Esophagus muscularis mucosa (tissue), 4 donors: ENCODE measurements at regions not wholly inside any gene's neighbourhood (a gene's known extent, or its start where the extent isn't known, plus 50 kb on each side); places are given as distances from the start of the nearest gene placed in this dataset.

Experiments
- DNase-seq: peaks from one replicate; pipeline ENCODE4 v3.0.0-alpha.2; 2017; ENCODE audit errors: extremely low spot score
- H3K27ac ChIP-seq, 4 donors: fragments of 200-600 bp; sonication (generic); replicated peaks in 1 of 4; 1 replicate in 3 of 4; 2 replicates in 1 of 4; pipeline ENCODE4 v1.5.1; 2016 to 2019; ENCODE audit warnings: mild to moderate bottlenecking in 1 of 4
- H3K27me3 ChIP-seq, 4 donors: fragments of 200-600 bp; sonication (generic); one replicate each; pipeline versions ENCODE4 v1.5.1 to v1.6.0; 2016 to 2019
- H3K36me3 ChIP-seq, 4 donors: fragments of 200-600 bp; sonication (generic); one replicate each; pipeline ENCODE4 v1.5.1; 2016 to 2019
- H3K4me1 ChIP-seq, 4 donors: fragments of 200-600 bp; sonication (generic); one replicate each; pipeline ENCODE4 v1.5.1; 2016 to 2019
- H3K4me3 ChIP-seq, 4 donors: fragments of 200-600 bp; sonication (generic); 1 replicate in 2 of 4; 2 replicates in 2 of 4; pipeline ENCODE4 v1.5.1; 2016 to 2019; ENCODE audit warnings: mild to moderate bottlenecking in 4 of 4, moderate library complexity in 1 of 4
- H3K9me3 ChIP-seq, 4 donors: fragments of 200-600 bp; sonication (generic); 1 replicate in 3 of 4; 2 replicates in 1 of 4; pipeline ENCODE4 v1.5.1; 2016 to 2019
- EP300 ChIP-seq: sonication (generic); formaldehyde crosslinking; IDR thresholded peaks from one replicate; pipeline ENCODE4 v1.6.1; 2017; ENCODE audit warnings: antibody characterized with exemption
- POLR2A ChIP-seq: fragments of 450-650 bp; IDR thresholded peaks from one replicate; pipeline ENCODE4 v1.6.1; 2017; ENCODE audit warnings: antibody characterized with exemption, moderate library complexity, mild to moderate bottlenecking, low read depth
- POLR2AphosphoS5 ChIP-seq, 2 donors: sonication (generic); formaldehyde crosslinking; IDR thresholded peaks; one replicate each; pipeline ENCODE4 v1.6.1; 2017; ENCODE audit warnings: antibody characterized with exemption in 2 of 2
- WGBS: methylation state at CpG from one replicate; pipeline ENCODE4 v1.1.5; 2018; 5-methylcytosine and 5-hydroxymethylcytosine counted together
- intact Hi-C: fragments of 100-400 bp; cut with DNase I; formaldehyde crosslinking; loops from one replicate; pipeline ENCODE4 v1.15.1; 2023
- TF ChIP-seq, protein P1 (sequence below), 3 experiments: fragments of 200-600 bp in 2 of 3; fragments of 450-650 bp in 1 of 3; sonication (generic) in 2 of 3; IDR thresholded peaks; one replicate each; pipeline ENCODE4 v1.5.1; 2017 to 2019; ENCODE audit warnings: antibody characterized with exemption in 3 of 3, mild to moderate bottlenecking in 2 of 3, moderate library complexity in 1 of 3

DNA sequence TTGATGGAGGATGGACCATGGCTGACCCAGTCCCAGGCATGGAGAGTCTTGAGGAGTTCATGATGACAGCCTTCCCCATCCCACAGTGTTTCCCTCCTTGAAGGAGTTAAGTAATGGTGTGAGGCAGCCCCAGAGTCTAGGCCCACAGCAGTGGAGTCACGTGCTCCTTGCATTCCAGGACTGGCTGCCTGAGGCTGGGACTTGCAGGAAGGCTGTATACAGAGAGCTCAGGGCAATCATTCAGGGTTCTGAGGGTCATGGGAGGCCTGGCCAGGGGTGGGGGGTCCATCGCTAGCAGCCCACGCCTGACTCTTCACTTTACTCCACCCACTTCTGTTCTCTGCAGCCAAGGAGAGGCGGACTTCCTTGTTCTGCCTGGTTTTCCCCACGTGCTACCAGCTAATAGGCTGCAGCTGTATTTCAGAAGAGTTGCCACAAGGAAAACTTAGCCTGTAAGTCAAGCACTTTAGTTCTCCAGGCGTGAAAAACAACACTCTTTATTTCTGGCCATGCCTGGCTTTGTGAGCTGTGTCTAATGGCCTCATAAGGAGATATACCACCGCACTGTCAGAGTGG lies 272.5 kb downstream of the DHX35 start:
- Histone ChIP-seq H3K27me3 (peaks cover 0 to 3% (median 0%) of the 10 kb centered on the region in 4 donors), H3K9me3 (no peaks in the 10 kb centered on the region), H3K27ac (no peak overlapping the region), H3K4me3 (no peak overlapping the region), H3K36me3 (no peaks in the 10 kb centered on the region), H3K4me1 (no peaks in the 10 kb centered on the region)
- no peak for TF ChIP-seq EP300
- TF ChIP-seq, protein P1, sequence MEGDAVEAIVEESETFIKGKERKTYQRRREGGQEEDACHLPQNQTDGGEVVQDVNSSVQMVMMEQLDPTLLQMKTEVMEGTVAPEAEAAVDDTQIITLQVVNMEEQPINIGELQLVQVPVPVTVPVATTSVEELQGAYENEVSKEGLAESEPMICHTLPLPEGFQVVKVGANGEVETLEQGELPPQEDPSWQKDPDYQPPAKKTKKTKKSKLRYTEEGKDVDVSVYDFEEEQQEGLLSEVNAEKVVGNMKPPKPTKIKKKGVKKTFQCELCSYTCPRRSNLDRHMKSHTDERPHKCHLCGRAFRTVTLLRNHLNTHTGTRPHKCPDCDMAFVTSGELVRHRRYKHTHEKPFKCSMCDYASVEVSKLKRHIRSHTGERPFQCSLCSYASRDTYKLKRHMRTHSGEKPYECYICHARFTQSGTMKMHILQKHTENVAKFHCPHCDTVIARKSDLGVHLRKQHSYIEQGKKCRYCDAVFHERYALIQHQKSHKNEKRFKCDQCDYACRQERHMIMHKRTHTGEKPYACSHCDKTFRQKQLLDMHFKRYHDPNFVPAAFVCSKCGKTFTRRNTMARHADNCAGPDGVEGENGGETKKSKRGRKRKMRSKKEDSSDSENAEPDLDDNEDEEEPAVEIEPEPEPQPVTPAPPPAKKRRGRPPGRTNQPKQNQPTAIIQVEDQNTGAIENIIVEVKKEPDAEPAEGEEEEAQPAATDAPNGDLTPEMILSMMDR (IDR thresholded peaks at IDR 0.05), result no peak
- TF ChIP-seq POLR2A, result no peak
- no peak for TF ChIP-seq POLR2AphosphoS5 (IDR thresholded peaks at IDR 0.05)
- DNase-seq, result no peak
- intact Hi-C loops, result no loop called here
- 58% methylated on average over 6 of the region's 7 CpGs for WGBS

DNA sequence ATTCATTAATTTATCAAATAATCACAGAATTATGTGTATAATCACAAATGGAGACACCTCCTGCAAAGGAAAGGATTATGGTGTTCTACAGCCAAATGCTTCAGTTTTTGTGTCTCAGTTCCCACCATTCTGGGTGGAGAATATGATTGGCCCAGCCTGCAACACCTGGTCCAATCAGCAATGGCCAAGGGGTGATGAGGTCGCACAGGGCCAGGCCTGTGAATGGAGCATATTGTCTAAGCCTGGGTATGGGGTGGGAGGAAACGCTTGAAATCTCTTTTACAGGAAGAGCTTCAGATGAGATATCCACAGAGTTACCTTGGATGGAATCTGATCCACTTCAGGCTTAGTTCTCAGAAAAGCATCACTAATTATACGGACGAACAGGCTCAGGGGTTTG lies 271.6 kb downstream of the DHX35 start:
- no peak for TF ChIP-seq POLR2A
- TF ChIP-seq, protein P1 (IDR thresholded peaks at IDR 0.05), result no peak
- H3K4me1 ChIP-seq, result no peaks in the 10 kb centered on the region

DNA sequence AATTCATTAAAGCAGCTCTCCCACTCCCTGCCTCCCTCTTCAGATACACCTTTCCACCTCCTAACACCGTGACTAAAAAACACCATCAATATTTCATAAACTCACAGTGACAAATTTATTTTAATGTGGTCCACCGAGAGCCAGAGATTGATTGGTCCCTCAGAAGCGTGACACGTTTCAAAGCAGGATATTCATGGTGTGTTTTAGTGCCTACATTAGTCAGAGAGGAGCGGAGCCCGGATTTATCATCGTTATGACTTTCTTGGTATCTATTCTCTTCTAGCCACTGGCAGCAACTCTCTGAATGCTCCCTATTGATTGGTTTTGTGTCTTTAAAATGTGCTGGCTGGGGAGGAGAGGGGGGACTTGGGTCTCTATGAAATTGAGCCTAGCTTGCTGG lies 265.3 kb downstream of the DHX35 start:
- Histone ChIP-seq H3K27ac (no peak overlapping the region), H3K36me3 (no peaks in the 10 kb centered on the region), H3K4me1 (no peaks in the 10 kb centered on the region), H3K4me3 (no peak overlapping the region), H3K9me3 (no peaks in the 10 kb centered on the region), H3K27me3 (peaks cover 0 to 22% (median 0%) of the 10 kb centered on the region in 4 donors)
- no peak for DNase-seq
- 48% methylated on average over 7 of the region's 7 CpGs for WGBS
- TF ChIP-seq POLR2A, result no peak
- no peak for TF ChIP-seq EP300
- TF ChIP-seq, protein P1 (IDR thresholded peaks at IDR 0.05), result no peak
- no peak for TF ChIP-seq POLR2AphosphoS5 (IDR thresholded peaks at IDR 0.05)
- intact Hi-C loops, result no loop called here

More for the DNA sequence above, 271.6 kb downstream of the DHX35 start:
- Histone ChIP-seq H3K27me3 (peaks cover 0 to 3% (median 0%) of the 10 kb centered on the region in 4 donors), H3K9me3 (no peaks in the 10 kb centered on the region), H3K4me3 (no peak overlapping the region), H3K27ac (no peak overlapping the region), H3K36me3 (no peaks in the 10 kb centered on the region)
- 98% methylated on average over 4 of the region's 4 CpGs for WGBS
- no peak for DNase-seq
- intact Hi-C loops, result no loop called here

DNA sequence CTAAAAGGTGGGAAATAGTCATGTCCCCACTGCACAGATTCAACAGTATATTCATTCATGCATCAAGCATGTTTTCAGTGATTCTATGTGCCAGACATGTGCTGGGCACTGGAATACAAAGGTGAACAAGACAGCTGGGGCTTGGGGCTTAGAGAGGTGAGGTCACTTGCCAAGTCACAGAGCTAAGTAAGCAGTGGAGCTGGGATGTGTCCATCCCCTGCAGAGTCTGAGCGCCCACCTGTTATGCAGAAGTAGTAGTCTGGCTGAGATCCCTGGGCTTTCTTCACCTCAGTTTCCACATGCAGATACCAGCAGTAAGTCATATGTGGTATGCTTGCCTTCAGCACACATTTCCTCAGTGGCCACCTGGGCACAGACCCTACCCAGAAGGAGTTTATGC lies 263.8 kb downstream of the DHX35 start:
- TF ChIP-seq, protein P1 (IDR thresholded peaks at IDR 0.05), result no peak
- intact Hi-C loops, result no loop called here
- Histone ChIP-seq H3K9me3 (no peaks in the 10 kb centered on the region), H3K36me3 (no peaks in the 10 kb centered on the region), H3K27me3 (peaks cover 0 to 22% (median 0%) of the 10 kb centered on the region in 4 donors), H3K4me3 (no peak overlapping the region), H3K27ac (no peak overlapping the region), H3K4me1 (no peaks in the 10 kb centered on the region)
- WGBS, result 100% methylated on average over 1 of the region's 1 CpG
- DNase-seq, result no peak

DNA sequence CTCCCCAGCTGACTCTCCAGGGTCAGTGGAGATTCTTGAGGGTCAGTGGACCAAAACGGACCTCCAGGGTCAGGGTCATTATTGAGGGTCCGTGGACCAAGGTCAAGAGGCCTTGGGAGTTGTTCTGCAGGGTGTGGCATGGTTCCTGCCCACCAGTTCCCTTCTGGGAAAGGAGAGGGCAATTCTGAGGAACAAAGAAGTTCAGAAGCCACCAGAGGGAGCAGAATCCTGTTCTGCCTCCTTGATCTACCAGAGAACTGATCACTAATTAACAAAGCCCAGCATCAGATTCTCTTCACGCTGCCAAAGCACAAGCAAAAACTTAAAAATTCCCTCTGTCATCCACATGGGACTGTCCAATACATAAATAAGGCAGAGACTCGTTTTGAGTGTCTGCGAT lies 263.4 kb downstream of the DHX35 start:
- H3K27ac ChIP-seq, result no peak overlapping the region
- H3K36me3 ChIP-seq, result no peaks in the 10 kb centered on the region
- DNase-seq, result no peak
- H3K4me1 ChIP-seq, result no peaks in the 10 kb centered on the region
- WGBS, result 67% methylated on average over 5 of the region's 5 CpGs
- H3K27me3 ChIP-seq, result peaks cover 0 to 20% (median 0%) of the 10 kb centered on the region in 4 donors
- TF ChIP-seq EP300 (no peak), POLR2AphosphoS5 (IDR thresholded peaks at IDR 0.05) (no peak), POLR2A (no peak)
- TF ChIP-seq, protein P1 (IDR thresholded peaks at IDR 0.05), result no peak
- no peaks in the 10 kb centered on the region for H3K9me3 ChIP-seq
- H3K4me3 ChIP-seq, result no peak overlapping the region
- intact Hi-C loops, result no loop called here
